ENCODE measurements at regions not wholly inside any gene's neighbourhood (a gene's known extent, or its start where the extent isn't known, plus 50 kb on each side); places are given as distances from the start of the nearest gene placed in this dataset.

DNA sequence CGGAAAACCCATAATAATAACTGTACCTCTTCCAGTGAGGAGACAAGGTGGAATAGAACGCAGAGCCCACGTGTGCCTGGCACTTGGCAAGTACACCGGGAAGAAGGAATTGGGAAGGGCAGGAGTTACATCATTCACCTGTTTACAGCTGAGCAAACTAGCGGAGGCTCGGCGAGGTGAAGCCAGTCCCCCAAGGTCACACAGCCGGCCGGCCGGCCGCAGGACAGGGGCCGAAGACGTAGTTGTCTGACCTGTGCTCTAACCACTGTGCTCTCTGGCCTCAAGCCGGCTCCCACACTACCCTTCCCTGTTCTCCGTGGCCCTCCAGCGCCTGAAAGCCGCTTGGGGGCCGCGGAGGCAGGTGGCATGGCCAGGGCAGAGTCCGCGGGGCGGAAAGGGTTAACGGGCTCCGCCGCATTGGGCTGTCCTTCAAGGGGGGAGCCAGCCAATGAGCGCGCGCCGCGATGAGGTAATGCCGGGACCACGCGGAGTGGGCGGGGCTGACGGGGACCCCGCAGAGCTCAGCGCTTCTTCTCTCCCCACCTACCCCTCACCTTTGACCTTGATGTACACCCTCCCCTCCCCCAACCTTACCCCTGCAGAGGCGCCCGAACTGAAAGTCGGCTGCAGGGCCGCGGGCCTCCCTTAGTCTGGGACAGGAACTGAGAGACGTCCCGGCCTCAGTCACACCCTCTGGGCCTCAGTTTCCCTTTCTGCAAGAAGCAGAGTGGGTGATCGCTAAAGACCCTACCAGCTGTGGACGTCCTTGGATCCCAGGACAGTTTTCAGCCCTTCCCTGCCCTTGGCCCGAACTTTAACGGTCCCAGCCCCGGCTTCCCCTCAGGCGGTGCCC lies 125.1 kb downstream of the C9orf50 start:
- Histone ChIP-seq H3K27ac (ENCODE audit: low read depth) (peak overlapping the region; percentile 98), H3K36me3 (ENCODE audit: insufficient read depth) (no peaks in the 10 kb centered on the region), H3K4me3 (ENCODE audit: low read depth, low read length) (peak overlapping the region; percentile 52), H3K4me1 (ENCODE audit: insufficient read depth) (no peaks in the 10 kb centered on the region)
- DNase-seq (ENCODE audit: extremely low spot score), result no peak
- 7% methylated on average over 50 of the region's 50 CpGs for WGBS

DNA sequence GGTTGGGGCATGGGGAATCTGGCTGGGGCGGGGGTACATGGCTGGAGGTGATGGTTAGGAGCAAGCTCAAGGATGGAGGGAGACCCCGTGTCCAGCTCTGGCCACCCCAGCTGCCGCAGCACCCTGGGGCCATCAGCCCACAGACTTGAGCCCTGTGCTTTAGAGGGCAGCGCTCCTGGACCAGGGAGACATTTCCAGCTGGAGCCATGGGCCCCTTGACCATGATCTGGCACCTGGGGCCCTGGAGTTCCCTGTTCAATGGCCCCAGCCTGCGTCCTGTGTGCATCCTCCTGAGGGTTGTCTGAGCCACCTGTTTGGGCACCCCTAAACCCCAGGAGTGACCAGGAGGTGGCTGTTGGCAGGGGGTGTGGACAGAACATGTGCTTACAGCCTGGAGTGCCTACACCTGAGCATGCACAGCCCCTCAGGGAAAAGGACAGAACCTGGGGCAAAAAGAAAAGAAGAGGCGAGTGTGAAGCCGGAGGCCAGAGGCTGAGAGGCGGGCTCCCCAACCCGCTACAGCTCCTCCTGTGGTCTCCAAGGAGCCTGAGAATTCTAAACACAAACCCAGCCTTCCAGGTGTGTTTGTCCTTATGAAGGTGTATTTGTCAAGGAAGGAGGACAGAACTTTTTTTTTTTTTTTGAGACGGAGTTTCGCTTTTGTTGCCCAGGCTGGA lies 126.7 kb downstream of the C9orf50 start:
- Histone ChIP-seq H3K4me3 (ENCODE audit: low read depth, low read length) (no peak overlapping the region), H3K36me3 (ENCODE audit: insufficient read depth) (no peaks in the 10 kb centered on the region), H3K4me1 (ENCODE audit: insufficient read depth) (no peaks in the 10 kb centered on the region), H3K27ac (ENCODE audit: low read depth) (no peak overlapping the region)
- 88% methylated on average over 11 of the region's 11 CpGs for WGBS
- no peak for DNase-seq (ENCODE audit: extremely low spot score)

DNA sequence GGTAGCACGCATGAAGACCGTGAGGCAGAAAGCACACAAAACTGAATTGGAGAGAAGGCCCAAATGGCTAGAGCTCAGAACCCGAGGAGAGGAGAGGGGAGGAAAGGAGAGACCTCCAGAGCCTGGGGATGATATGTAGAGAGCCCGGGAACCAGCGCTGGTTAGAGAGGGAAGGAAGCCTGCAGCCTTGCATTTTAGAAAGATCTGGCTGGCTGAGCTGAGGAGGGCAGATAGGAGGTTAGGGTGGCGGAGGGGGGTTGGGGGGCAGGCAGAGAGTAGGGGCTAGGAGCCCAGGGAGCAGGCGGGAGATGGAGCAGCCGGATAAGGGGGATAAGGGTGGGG lies 127.2 kb downstream of the C9orf50 start:
- Histone ChIP-seq H3K36me3 (ENCODE audit: insufficient read depth) (no peaks in the 10 kb centered on the region), H3K4me1 (ENCODE audit: insufficient read depth) (no peaks in the 10 kb centered on the region), H3K27ac (ENCODE audit: low read depth) (no peak overlapping the region), H3K4me3 (ENCODE audit: low read depth, low read length) (no peak overlapping the region)
- no peak for DNase-seq (ENCODE audit: extremely low spot score)
- WGBS, result 71% methylated on average over 8 of the region's 8 CpGs

DNA sequence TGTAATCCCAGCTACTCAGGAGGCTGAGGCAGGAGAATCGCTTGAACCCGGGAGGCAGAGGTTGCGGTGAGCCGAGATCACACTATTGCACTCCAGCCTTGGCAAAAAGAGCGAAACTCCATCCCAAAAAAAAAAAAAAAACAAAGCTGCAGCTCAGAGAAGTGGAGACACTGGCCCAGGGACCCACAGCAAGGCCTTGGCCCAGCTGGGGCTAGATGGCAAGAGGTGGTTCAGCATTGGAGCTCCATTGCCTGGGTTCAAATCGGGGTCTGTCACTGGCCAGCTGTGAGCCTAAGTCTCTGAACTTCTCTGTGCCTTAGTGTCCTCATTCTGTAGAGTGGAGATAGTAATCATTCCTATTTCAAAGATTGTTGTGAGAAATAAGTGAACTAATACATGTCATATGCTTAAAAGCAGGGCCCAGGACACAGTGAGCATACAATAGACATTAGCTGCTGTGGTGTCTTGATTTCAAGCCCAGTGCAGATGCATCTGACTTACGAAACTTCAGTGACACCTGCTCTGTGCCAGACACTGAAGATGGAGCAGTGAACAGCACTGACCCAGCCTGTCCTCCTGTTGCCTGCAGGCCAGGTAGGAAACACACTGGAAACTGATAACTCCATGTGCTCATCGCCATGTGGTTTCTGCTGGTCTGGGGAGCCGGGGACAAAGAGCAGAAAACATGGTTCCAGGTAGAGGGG lies 127.7 kb downstream of the C9orf50 start:
- no peaks in the 10 kb centered on the region for H3K4me1 ChIP-seq (ENCODE audit: insufficient read depth)
- WGBS, result 91% methylated on average over 9 of the region's 9 CpGs
- no peak overlapping the region for H3K27ac ChIP-seq (ENCODE audit: low read depth)
- DNase-seq (ENCODE audit: extremely low spot score), result no peak
- H3K36me3 ChIP-seq (ENCODE audit: insufficient read depth), result no peaks in the 10 kb centered on the region
- no peak overlapping the region for H3K4me3 ChIP-seq (ENCODE audit: low read depth, low read length)

DNA sequence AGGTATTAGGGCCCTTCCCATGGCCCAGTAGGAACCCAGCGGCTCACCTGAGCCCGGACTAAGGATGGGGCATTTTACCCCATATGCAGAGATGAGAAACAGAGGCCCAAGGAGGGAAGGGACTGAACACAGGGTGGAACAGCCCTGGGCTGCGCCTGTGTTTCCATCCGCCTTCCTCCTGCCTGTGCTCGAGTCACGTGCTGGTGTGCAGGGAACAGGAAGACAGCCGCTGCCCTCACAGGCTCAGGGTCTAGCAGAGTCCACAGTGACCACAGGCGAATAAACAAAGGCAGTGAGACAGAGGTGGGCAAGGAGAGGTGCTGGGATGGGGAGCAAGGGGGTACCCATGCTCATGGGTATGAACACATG lies 129.4 kb downstream of the C9orf50 start:
- no peak for DNase-seq (ENCODE audit: extremely low spot score)
- Histone ChIP-seq H3K4me3 (ENCODE audit: low read depth, low read length) (no peak overlapping the region), H3K27ac (ENCODE audit: low read depth) (peak overlapping the region; percentile 72), H3K4me1 (ENCODE audit: insufficient read depth) (no peaks in the 10 kb centered on the region), H3K36me3 (ENCODE audit: insufficient read depth) (no peaks in the 10 kb centered on the region)
- WGBS, result 42% methylated on average over 8 of the region's 8 CpGs

DNA sequence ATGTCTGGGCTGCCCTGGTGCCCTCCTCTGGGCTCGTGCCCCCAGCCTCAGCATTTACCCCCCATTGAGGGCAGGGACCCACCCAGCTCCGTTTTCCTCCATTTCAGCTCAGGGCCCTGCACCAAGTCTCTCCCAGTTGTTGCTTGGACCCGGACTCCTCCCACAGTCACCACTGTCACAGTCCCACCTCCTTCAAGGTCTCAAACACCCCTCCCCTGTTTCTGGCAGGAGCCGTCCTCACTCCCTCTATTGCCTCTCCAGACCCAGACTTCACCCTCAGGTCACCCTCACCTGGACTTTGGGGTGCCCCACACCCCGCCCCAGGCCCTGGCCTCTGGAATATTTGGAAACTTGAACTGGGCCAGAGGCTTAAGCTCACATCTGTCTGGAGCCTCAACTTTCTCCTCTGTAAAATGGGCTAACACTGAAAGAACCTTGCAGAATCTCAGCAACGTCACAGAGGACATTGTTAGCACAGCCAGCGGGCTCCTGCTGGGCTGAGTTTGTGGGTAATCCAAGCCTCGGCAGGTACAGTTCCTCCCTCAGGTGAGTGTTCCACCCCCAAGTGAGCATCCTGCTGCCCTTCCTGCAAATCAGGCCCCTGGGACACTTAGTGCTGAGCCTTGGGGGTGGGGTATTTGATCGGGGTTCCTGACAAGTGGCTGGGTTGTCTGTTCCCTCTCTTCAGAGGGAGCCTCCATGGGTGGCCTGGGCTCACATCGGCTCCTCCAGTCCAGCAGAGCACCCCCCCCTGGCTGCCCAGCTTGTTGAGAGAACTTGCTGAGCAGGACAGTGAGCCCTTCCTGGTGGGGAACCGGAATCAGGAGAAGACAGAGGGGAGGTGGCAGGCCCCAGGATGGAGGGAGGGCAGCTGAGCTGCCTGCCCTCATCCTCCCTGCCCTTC lies 130.1 kb downstream of the C9orf50 start:
- Histone ChIP-seq H3K36me3 (ENCODE audit: insufficient read depth) (no peaks in the 10 kb centered on the region), H3K4me3 (ENCODE audit: low read depth, low read length) (no peak overlapping the region), H3K27ac (ENCODE audit: low read depth) (peak overlapping the region; percentile 73), H3K4me1 (ENCODE audit: insufficient read depth) (no peaks in the 10 kb centered on the region)
- WGBS, result 46% methylated on average over 11 of the region's 11 CpGs
- DNase-seq (ENCODE audit: extremely low spot score), result no peak

DNA sequence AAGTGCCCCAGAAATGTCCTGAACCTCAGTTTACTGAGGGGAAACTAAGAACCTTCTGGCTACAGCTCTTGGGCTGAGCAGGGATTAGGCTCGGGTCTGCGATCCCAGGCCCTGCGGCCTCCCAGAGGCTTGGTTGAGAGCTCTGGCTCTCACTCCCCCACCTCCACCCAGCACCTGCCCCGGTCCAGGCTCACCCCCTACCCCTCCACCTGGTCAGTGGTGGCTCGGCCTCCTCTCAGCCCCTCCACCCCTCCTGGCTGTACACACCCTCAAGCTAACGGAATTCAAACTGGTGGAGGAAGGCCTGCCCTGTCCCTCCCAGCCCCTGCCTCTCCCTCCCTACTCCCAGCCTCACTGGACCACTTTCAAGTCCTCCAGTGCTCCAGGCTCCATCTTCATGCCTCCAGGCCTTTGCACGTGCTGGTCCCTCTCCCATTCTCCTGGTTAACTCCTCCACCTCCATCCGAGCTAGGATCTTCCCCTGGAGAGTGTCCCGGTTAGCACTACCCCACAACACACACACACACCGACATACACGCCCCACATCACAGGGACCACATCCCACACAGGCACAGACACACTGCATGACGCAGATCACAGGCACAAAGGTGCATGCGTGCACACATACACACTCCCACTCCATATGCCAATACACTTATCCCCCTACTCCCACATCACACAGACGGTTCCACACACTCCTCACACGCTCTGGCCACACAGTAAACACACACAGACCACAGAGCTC lies 130.9 kb downstream of the C9orf50 start:
- no peak for DNase-seq (ENCODE audit: extremely low spot score)
- peak overlapping the region; percentile 25 for H3K4me3 ChIP-seq (ENCODE audit: low read depth, low read length)
- no peaks in the 10 kb centered on the region for H3K36me3 ChIP-seq (ENCODE audit: insufficient read depth)
- H3K4me1 ChIP-seq (ENCODE audit: insufficient read depth), result no peaks in the 10 kb centered on the region
- 31% methylated on average over 15 of the region's 15 CpGs for WGBS
- peak overlapping the region; percentile 73 for H3K27ac ChIP-seq (ENCODE audit: low read depth)

DNA sequence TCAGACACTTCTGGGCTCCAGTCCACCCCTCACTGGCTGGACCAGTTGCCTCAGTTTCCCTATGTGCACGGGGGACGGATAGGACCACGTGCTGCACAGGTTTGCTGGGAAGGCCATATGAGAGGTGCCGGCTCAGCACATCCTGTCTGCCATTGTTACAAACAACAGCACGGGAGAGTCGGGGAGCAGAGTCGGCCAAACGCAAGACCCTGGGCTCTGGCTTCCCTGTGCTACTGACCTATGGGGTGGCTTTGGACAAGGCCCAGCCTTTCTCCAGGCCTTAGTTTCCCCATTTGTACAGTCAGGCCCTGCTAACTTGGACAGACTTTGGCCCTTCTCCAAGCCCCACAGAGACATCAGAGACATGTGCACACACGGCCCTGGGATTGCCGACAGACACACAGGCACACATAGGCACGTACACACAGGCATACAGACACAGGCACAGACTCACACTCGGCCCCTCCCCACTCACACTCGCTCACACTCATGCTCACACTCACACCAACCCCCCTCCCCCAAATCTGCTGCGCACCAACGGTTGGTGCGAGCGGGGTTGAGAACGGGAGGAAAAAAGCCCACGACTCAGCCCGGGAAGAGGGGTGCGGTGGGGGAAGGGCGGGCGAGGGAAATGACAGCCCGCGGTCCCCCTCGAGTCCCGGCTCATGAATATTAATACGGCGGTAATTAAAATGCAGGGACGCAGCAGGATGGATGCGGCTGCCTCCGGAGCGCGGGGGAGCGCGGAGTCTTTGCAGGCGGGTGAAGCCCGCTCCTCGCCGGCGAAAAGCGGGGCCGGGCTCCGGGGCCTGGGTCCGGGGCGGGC lies 133.0 kb downstream of the C9orf50 start:
- Histone ChIP-seq H3K4me1 (ENCODE audit: insufficient read depth) (no peaks in the 10 kb centered on the region), H3K36me3 (ENCODE audit: insufficient read depth) (no peaks in the 10 kb centered on the region), H3K4me3 (ENCODE audit: low read depth, low read length) (peak overlapping the region; percentile 15), H3K27ac (ENCODE audit: low read depth) (peak overlapping the region; percentile 98)
- no peak for DNase-seq (ENCODE audit: extremely low spot score)
- 5% methylated on average over 46 of the region's 46 CpGs for WGBS

DNA sequence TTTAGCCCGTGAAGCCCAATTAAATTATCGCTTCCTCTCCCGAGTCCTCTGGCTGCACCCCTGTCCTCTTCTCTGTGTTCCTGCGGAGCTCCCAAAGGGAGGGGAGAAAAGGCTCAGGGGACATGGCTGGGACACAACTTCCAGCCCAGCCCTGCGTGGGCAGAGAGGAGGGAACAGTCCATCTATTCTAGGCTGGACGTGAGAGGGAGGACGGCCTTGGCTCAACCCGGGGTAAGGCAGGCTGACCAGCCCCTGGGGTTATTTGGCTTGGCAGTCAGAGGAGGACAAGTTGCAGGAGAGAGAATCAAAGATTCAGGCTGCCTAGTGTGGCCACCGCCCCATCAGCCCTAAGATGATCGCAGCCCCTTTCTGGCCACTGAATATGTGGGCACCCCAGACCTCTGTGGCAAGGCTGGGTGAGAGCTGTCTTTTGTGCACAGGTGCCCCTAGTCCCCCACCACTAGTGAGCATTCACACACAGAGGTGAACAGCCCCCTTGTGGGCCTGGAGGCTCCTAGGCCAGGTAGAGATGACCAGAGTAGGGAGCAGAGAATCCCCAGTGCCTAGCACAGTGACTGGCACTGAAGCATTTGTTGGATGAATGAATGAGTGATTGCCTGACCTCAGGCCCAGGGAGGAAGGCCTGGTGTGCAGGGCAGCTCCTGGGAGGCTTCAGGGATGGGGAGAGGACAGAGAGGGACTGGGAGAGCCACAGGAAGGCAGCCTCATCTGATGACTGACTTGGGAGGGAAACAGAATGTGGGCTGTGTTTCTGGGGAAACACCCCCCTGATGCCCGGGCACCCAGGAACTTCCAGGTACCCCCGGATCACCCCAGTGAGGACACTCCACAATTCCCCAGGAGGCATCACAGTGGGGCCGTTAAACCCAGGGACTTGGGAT lies 133.9 kb downstream of the C9orf50 start:
- WGBS, result 48% methylated on average over 13 of the region's 13 CpGs
- Histone ChIP-seq H3K36me3 (ENCODE audit: insufficient read depth) (no peaks in the 10 kb centered on the region), H3K4me1 (ENCODE audit: insufficient read depth) (no peaks in the 10 kb centered on the region), H3K4me3 (ENCODE audit: low read depth, low read length) (no peak overlapping the region), H3K27ac (ENCODE audit: low read depth) (peak overlapping the region; percentile 98)
- no peak for DNase-seq (ENCODE audit: extremely low spot score)

DNA sequence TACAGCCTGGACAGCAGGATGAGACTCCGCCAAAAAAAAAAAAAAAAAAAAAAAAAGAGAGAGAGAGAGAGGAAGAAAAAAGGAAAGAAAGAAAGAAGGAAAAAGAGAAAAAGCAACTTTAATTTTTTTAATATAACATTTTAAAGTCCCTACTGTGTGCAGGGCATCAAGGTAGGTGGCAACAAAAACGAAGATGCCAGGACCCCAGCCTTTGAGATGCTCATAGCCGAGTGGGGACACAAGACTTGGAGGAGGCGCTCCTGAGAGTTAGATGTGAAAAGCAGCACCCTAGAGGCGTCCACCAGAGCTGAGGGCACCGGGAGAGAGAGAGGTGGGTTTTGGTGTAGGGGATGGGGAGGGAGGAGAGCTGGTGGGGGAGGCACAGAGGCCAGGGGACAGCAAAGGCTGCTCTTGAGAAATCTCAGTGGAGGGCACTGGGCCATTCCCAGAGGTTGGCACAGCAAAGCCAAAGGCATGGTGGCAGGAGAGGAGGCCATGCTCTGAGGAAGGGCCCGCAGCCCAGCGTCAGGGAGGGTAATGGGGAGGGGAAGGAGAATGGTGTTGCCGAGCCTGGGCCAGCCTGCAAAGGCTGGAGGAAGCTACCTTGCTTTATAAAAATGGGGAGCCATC lies 135.6 kb downstream of the C9orf50 start:
- Histone ChIP-seq H3K4me1 (ENCODE audit: insufficient read depth) (no peaks in the 10 kb centered on the region), H3K27ac (ENCODE audit: low read depth) (no peak overlapping the region), H3K4me3 (ENCODE audit: low read depth, low read length) (no peak overlapping the region), H3K36me3 (ENCODE audit: insufficient read depth) (no peaks in the 10 kb centered on the region)
- 71% methylated on average over 9 of the region's 9 CpGs for WGBS
- DNase-seq (ENCODE audit: extremely low spot score), result no peak

DNA sequence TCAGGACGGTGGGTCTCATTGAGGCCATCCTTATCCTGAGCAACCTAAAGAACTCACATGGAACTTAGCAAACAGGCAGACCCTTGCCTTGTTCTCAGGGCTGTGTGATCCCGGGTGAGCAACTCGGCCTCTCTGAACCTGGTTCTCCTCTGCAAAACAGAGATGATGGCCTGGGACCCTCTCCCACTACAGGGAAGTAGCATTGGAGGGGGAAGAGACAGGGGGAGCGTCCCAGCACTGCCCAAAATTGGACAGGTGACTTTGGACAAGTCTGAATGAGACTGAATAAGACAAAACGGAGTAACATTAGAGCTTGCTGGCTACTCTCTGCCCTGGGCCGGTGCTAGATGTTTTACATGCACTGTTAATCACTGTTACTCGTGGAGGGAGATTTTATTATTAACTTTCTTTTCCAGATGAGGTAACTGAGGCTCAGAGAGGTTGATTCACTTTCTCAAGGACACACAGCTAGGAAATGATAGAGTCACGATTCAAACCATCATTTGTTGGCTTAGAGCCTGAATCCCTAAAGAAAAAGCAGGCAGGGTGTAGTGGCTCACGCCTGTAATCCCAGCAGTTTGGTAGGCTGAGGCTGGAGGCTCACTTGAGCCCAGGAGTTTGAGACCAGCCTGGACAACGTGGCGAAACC lies 136.4 kb downstream of the C9orf50 start:
- H3K4me3 ChIP-seq (ENCODE audit: low read depth, low read length), result no peak overlapping the region
- DNase-seq (ENCODE audit: extremely low spot score), result no peak
- 72% methylated on average over 11 of the region's 11 CpGs for WGBS
- H3K27ac ChIP-seq (ENCODE audit: low read depth), result peak overlapping the region; percentile 95
- no peaks in the 10 kb centered on the region for H3K4me1 ChIP-seq (ENCODE audit: insufficient read depth)
- H3K36me3 ChIP-seq (ENCODE audit: insufficient read depth), result no peaks in the 10 kb centered on the region

Data from urinary bladder (tissue), 3 donors.